GM12865 (cell line): ENCODE measurements at regions not wholly inside any gene's neighbourhood (a gene's known extent, or its start where the extent isn't known, plus 50 kb on each side); places are given as distances from the start of the nearest gene placed in this dataset.

Experiments
- DNase-seq: peaks from one replicate; pipeline ENCODE4 v3.0.0; 2010; ENCODE audit warnings: low read depth
- H3K4me3 ChIP-seq: 2 replicates; pipeline ENCODE4 v1.5.1; 2011; ENCODE audit warnings: mild to moderate bottlenecking, low read depth, low read length, control low read depth
- TF ChIP-seq, protein P1 (sequence below): IDR thresholded peaks from 2 replicates; pipeline ENCODE4 v1.5.1; 2011; ENCODE audit warnings: low read length, control low read depth, low read depth, inconsistent platforms; ENCODE audit not compliant: insufficient read depth; ENCODE audit errors: missing control alignments

DNA sequence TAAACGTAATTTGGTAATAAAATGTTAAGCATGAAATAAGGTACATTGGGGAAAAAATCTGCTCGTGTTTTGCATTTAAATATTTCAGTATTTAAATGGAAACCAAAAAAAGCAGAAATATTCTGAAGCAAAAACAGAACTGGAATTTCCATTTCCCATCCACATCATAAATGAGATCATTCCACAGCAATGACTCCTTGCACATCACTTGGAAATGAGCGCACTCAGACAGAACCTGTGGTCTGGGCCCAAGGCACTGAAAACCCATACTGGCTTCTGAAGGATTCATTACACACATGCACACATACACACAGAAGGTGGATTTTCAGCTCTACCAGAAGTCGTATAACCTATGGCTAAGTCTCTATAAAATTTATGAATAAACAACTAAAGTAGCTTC lies 174.8 kb downstream of the IBTK start:
- TF ChIP-seq, protein P1, sequence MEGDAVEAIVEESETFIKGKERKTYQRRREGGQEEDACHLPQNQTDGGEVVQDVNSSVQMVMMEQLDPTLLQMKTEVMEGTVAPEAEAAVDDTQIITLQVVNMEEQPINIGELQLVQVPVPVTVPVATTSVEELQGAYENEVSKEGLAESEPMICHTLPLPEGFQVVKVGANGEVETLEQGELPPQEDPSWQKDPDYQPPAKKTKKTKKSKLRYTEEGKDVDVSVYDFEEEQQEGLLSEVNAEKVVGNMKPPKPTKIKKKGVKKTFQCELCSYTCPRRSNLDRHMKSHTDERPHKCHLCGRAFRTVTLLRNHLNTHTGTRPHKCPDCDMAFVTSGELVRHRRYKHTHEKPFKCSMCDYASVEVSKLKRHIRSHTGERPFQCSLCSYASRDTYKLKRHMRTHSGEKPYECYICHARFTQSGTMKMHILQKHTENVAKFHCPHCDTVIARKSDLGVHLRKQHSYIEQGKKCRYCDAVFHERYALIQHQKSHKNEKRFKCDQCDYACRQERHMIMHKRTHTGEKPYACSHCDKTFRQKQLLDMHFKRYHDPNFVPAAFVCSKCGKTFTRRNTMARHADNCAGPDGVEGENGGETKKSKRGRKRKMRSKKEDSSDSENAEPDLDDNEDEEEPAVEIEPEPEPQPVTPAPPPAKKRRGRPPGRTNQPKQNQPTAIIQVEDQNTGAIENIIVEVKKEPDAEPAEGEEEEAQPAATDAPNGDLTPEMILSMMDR = no peak
- no peak for DNase-seq

DNA sequence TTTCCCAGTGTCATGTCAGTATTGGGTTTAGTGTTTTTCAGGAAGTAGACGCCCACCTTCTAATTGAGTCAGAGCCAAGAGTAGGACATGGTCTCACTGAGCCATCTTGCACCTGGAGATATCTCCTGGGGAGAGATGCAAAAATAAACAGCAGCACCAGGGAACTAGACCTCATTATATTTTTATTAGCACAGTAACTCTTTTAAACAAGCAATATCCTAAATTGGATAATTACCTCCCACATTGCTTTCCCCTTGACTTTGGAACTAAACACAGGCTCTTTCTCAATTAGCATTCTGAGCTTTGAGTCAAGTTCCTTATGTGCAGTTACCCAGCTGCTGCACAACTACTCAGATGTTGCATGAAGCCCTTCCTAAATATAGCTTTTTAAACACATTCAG lies 175.4 kb downstream of the IBTK start:
- no peak overlapping the region for H3K4me3 ChIP-seq
- DNase-seq = no peak

More for the DNA sequence above, 174.8 kb downstream of the IBTK start:
- no peak overlapping the region for H3K4me3 ChIP-seq

DNA sequence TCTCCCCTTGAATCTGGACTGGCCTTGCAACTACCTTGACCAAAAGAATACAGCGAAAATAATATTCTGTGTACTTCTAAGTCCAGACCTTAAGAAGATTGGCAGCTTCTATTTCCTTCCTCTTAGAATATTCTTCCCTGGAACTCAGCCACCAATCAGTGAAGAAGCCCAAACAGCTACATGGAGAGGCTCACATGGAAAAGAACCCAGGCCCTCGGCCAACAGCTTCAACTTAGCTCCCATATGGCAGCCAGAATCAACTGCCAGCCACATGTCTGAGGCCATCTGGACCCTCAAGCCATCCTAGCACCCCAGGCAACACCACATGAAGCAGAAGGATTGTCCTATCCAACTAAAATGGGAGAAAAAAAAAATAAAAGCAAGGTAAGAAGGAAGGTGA lies 178.8 kb downstream of the IBTK start:
- no peak overlapping the region for H3K4me3 ChIP-seq
- no peak for DNase-seq
- TF ChIP-seq, protein P1 = no peak

More for the DNA sequence above, 175.4 kb downstream of the IBTK start:
- TF ChIP-seq, protein P1 = no peak

DNA sequence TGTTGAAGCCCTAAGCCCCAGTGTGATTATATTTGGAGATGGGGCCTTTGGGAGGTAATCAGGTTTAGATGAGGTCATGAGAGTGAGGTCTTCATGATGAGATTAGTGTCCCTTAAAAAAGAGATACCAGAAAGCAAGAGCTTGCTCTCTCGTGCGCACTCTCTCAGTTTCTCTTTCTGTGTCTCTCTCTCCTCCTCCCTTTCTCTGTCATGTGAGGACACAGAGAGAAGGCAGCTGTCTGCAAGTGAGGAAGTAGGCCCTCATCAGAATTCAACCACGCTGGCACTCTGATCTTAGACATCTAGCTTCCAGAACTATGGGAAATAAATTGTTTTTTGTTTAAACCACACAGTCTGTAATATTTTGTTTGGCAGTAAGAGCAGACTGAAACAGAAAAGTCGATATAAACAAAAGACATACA lies 180.5 kb downstream of the IBTK start:
- TF ChIP-seq, protein P1 = no peak
- peak; percentile 92 for DNase-seq
- H3K4me3 ChIP-seq = peak overlapping the region; percentile 24

DNA sequence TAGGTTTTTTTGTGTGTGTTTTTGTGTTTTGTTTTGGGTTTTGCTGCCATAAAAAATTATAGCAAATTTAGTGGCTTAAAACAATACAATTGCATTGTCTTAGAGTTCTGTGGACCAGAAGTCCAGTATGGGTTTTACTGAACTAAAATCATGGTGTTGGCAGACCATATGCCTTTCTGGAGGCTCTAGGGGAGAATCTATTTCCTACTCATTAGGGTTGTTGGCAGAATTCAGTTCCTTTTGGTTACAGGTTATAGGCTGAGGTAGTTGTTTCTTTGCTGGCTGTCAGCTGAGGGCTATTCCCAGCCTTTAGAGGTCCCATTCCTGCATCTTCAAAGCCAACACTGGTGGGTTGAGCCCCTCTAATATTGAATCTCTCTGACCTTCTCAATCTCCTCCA lies 181.3 kb downstream of the IBTK start:
- TF ChIP-seq, protein P1 = no peak
- no peak overlapping the region for H3K4me3 ChIP-seq
- no peak for DNase-seq

DNA sequence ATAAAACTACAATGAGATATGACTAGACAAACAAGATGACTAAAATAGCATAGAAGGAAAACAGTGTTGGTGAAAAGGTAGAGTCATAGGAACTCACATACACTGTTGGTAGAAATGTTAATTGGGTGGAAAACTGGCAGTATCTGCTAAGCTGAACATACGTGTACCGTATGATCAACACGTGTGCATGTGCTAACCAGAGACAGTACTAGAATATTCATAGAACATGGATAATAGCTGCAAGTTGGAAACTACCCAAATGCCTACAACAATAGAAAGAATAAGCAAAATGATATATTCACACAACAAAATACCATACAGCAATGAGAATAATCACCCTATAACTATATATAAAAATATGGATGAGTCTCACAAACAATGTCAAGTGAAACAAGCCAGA lies 184.0 kb downstream of the IBTK start:
- no peak for DNase-seq
- H3K4me3 ChIP-seq = no peak overlapping the region
- TF ChIP-seq, protein P1 = no peak

DNA sequence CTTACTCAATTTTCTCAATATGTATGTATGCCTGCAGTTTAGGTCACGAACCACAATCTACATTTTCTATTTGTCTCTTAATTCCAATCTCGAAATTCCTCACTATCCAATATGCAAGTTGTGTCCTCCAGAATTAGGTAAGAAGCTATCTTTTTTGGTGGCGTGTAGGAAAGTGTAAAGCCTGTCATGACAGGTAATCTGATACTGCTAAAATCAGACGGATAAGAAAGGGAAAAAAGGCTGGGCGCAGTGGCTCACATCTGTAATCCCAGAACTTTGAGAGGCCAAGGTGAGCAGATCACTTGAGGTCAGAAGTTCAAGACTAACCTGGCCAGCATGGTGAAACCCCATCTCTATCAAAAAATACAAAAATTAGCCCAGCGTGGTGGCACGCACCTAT lies 185.3 kb downstream of the IBTK start:
- no peak overlapping the region for H3K4me3 ChIP-seq
- TF ChIP-seq, protein P1 = no peak
- no peak for DNase-seq
